ENCODE measurements at regions not wholly inside any gene's neighbourhood (a gene's known extent, or its start where the extent isn't known, plus 50 kb on each side); places are given as distances from the start of the nearest gene placed in this dataset.

- TF ChIP-seq CTCF (IDR thresholded peaks at IDR 0.05; ENCODE audit: partially characterized antibody, unreplicated experiment): no peak
- H3K4me3 Mint-ChIP-seq (ENCODE audit: unreplicated experiment): no peak overlapping the region
- H3K4me1 Mint-ChIP-seq (ENCODE audit: low read depth, unreplicated experiment): no peaks in the 10 kb centered on the region
- H3K9me3 Mint-ChIP-seq (ENCODE audit: unreplicated experiment): peaks cover 3% of the 10 kb centered on the region
- DNase-seq: no peak
- H3K27ac Mint-ChIP-seq (ENCODE audit: unreplicated experiment): no peak overlapping the region
- H3K36me3 Mint-ChIP-seq (ENCODE audit: unreplicated experiment): peaks cover 18% of the 10 kb centered on the region
- no peaks in the 10 kb centered on the region for H3K27me3 Mint-ChIP-seq (ENCODE audit: unreplicated experiment)
Observed at GRCh38 chr20:19078448-19079373, 133.7 kb upstream of the SLC24A3 start.

- no peaks in the 10 kb centered on the region for H3K4me1 Mint-ChIP-seq (ENCODE audit: low read depth, unreplicated experiment)
- no peak overlapping the region for H3K27ac Mint-ChIP-seq (ENCODE audit: unreplicated experiment)
- no peak for DNase-seq
- H3K9me3 Mint-ChIP-seq (ENCODE audit: unreplicated experiment): peaks cover 3% of the 10 kb centered on the region
- H3K27me3 Mint-ChIP-seq (ENCODE audit: unreplicated experiment): no peaks in the 10 kb centered on the region
- no peak for TF ChIP-seq CTCF (IDR thresholded peaks at IDR 0.05; ENCODE audit: partially characterized antibody, unreplicated experiment)
- H3K4me3 Mint-ChIP-seq (ENCODE audit: unreplicated experiment): no peak overlapping the region
- H3K36me3 Mint-ChIP-seq (ENCODE audit: unreplicated experiment): peaks cover 18% of the 10 kb centered on the region
Observed at GRCh38 chr20:19079536-19080299, 132.7 kb upstream of the SLC24A3 start.

- Mint-ChIP-seq H3K9me3 (ENCODE audit: unreplicated experiment) (peaks cover 3% of the 10 kb centered on the region), H3K36me3 (ENCODE audit: unreplicated experiment) (peaks cover 18% of the 10 kb centered on the region), H3K4me1 (ENCODE audit: low read depth, unreplicated experiment) (no peaks in the 10 kb centered on the region), H3K4me3 (ENCODE audit: unreplicated experiment) (no peak overlapping the region), H3K27ac (ENCODE audit: unreplicated experiment) (no peak overlapping the region), H3K27me3 (ENCODE audit: unreplicated experiment) (no peaks in the 10 kb centered on the region)
- DNase-seq: no peak
- no peak for TF ChIP-seq CTCF (IDR thresholded peaks at IDR 0.05; ENCODE audit: partially characterized antibody, unreplicated experiment)
Observed at GRCh38 chr20:19081937-19082336, 130.5 kb upstream of the SLC24A3 start.

- no peak for DNase-seq
- no peak overlapping the region for H3K4me3 Mint-ChIP-seq (ENCODE audit: unreplicated experiment)
- H3K4me1 Mint-ChIP-seq (ENCODE audit: low read depth, unreplicated experiment): no peaks in the 10 kb centered on the region
- peaks cover 3% of the 10 kb centered on the region for H3K9me3 Mint-ChIP-seq (ENCODE audit: unreplicated experiment)
- H3K27me3 Mint-ChIP-seq (ENCODE audit: unreplicated experiment): no peaks in the 10 kb centered on the region
- TF ChIP-seq CTCF (IDR thresholded peaks at IDR 0.05; ENCODE audit: partially characterized antibody, unreplicated experiment): no peak
- peaks cover 14% of the 10 kb centered on the region for H3K36me3 Mint-ChIP-seq (ENCODE audit: unreplicated experiment)
- H3K27ac Mint-ChIP-seq (ENCODE audit: unreplicated experiment): no peak overlapping the region
Observed at GRCh38 chr20:19083136-19083621, 129.3 kb upstream of the SLC24A3 start.

Measured in glutamatergic neuron (in vitro differentiated cells).